ENCODE measurements at regions not wholly inside any gene's neighbourhood (a gene's known extent, or its start where the extent isn't known, plus 50 kb on each side); places are given as distances from the start of the nearest gene placed in this dataset.

- H3K4me1 ChIP-seq, result no peaks in the 10 kb centered on the region
- no peak overlapping the region for H3K27ac ChIP-seq
- H3K27me3 ChIP-seq, result no peaks in the 10 kb centered on the region
- H3K4me3 ChIP-seq, result no peak overlapping the region
- no peak for DNase-seq (ENCODE audit: extremely low spot score in 2 of 2)
- TF ChIP-seq, protein P1, sequence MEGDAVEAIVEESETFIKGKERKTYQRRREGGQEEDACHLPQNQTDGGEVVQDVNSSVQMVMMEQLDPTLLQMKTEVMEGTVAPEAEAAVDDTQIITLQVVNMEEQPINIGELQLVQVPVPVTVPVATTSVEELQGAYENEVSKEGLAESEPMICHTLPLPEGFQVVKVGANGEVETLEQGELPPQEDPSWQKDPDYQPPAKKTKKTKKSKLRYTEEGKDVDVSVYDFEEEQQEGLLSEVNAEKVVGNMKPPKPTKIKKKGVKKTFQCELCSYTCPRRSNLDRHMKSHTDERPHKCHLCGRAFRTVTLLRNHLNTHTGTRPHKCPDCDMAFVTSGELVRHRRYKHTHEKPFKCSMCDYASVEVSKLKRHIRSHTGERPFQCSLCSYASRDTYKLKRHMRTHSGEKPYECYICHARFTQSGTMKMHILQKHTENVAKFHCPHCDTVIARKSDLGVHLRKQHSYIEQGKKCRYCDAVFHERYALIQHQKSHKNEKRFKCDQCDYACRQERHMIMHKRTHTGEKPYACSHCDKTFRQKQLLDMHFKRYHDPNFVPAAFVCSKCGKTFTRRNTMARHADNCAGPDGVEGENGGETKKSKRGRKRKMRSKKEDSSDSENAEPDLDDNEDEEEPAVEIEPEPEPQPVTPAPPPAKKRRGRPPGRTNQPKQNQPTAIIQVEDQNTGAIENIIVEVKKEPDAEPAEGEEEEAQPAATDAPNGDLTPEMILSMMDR (IDR thresholded peaks at IDR 0.05), result no peak
- TF ChIP-seq POLR2A (IDR thresholded peaks at IDR 0.05), result no peak
- no peak for TF ChIP-seq POLR2AphosphoS5 (IDR thresholded peaks at IDR 0.05; ENCODE audit: insufficient read depth in 1 of 2, low read depth in 1 of 2)
- intact Hi-C loops (cut with DNase I), result no loop called here
- H3K36me3 ChIP-seq, result no peaks in the 10 kb centered on the region
- H3K9me3 ChIP-seq, result no peaks in the 10 kb centered on the region
Observed at GRCh38 chr1:238177960-238178645, 287.4 kb upstream of the ZP4 start.

- DNase-seq (ENCODE audit: extremely low spot score in 2 of 2), result no peak
- Histone ChIP-seq H3K9me3 (no peaks in the 10 kb centered on the region), H3K4me1 (no peaks in the 10 kb centered on the region), H3K4me3 (no peak overlapping the region), H3K36me3 (no peaks in the 10 kb centered on the region), H3K27me3 (no peaks in the 10 kb centered on the region), H3K27ac (no peak overlapping the region)
- no peak for TF ChIP-seq POLR2A (IDR thresholded peaks at IDR 0.05)
- no peak for TF ChIP-seq POLR2AphosphoS5 (IDR thresholded peaks at IDR 0.05; ENCODE audit: insufficient read depth in 1 of 2, low read depth in 1 of 2)
- TF ChIP-seq, protein P1 (IDR thresholded peaks at IDR 0.05), result no peak
- intact Hi-C loops (cut with DNase I), result no loop called here
Observed at GRCh38 chr1:238177351-238177750, 286.6 kb upstream of the ZP4 start.

- TF ChIP-seq POLR2AphosphoS5 (IDR thresholded peaks at IDR 0.05; ENCODE audit: insufficient read depth in 1 of 2, low read depth in 1 of 2) (no peak), POLR2A (IDR thresholded peaks at IDR 0.05) (no peak)
- TF ChIP-seq, protein P1 (IDR thresholded peaks at IDR 0.05), result no peak
- H3K27ac ChIP-seq, result no peak overlapping the region
- no peak for DNase-seq (ENCODE audit: extremely low spot score in 2 of 2)
- no peaks in the 10 kb centered on the region for H3K36me3 ChIP-seq
- no peaks in the 10 kb centered on the region for H3K9me3 ChIP-seq
- no peak overlapping the region for H3K4me3 ChIP-seq
- no peaks in the 10 kb centered on the region for H3K27me3 ChIP-seq
- no peaks in the 10 kb centered on the region for H3K4me1 ChIP-seq
- intact Hi-C loops (cut with DNase I), result no loop called here
Observed at GRCh38 chr1:238176441-238176840, 285.7 kb upstream of the ZP4 start.

DNA sequence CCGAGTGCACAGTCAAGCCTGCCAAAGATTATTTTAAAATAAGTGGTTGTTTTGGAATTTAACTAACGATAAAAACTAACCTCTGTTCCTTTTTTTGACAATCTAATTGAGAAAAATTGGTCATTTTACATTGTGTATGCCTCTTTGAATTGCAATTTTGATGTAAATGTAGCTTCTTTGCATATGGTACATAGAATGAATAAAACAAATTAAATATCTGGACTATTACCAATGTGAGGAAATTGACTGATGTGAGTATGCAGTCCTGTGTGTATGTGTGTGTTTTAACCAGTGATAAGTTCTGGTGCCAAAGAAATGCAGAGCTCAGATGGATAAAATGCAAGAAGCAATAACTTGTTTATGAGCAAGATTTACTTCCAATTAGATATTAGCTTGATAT is 281.3 kb upstream of the ZP4 start:
- TF ChIP-seq POLR2AphosphoS5 (IDR thresholded peaks at IDR 0.05; ENCODE audit: insufficient read depth in 1 of 2, low read depth in 1 of 2), result no peak
- TF ChIP-seq POLR2A (IDR thresholded peaks at IDR 0.05), result no peak
- TF ChIP-seq, protein P1 (IDR thresholded peaks at IDR 0.05), result no peak
- Histone ChIP-seq H3K4me1 (no peaks in the 10 kb centered on the region), H3K9me3 (no peaks in the 10 kb centered on the region), H3K27me3 (no peaks in the 10 kb centered on the region), H3K4me3 (no peak overlapping the region), H3K27ac (no peak overlapping the region), H3K36me3 (no peaks in the 10 kb centered on the region)
- intact Hi-C loops (cut with DNase I), result no loop called here
- DNase-seq (ENCODE audit: extremely low spot score in 2 of 2), result no peak

DNA sequence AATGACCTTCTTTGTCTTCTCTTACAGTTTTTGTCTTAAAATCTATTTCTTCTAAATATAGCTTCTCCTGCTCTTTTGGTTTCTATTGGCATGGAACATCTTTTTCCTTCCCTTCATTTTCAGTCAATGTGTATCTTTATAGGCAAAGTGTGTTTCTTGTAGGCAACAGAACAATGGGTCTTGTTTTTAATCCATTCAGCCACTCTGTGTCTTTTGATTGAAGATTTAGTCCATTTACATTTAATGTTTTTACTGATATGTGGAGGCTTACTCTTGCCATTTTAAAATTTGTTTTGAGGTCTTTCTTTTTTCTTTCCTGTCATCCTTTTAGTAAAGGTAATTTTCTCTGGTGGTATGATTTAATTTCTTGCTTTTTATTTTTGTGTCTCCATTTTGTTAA is 271.2 kb upstream of the ZP4 start:
- Histone ChIP-seq H3K27me3 (no peaks in the 10 kb centered on the region), H3K27ac (no peak overlapping the region), H3K4me1 (no peaks in the 10 kb centered on the region), H3K4me3 (no peak overlapping the region), H3K36me3 (no peaks in the 10 kb centered on the region), H3K9me3 (no peaks in the 10 kb centered on the region)
- TF ChIP-seq POLR2AphosphoS5 (IDR thresholded peaks at IDR 0.05; ENCODE audit: insufficient read depth in 1 of 2, low read depth in 1 of 2) (no peak), POLR2A (IDR thresholded peaks at IDR 0.05) (no peak)
- TF ChIP-seq, protein P1 (IDR thresholded peaks at IDR 0.05), result no peak
- intact Hi-C loops (cut with DNase I), result no loop called here
- DNase-seq (ENCODE audit: extremely low spot score in 2 of 2), result no peak

Measured in vagina (tissue), 2 donors.